NT2/D1 (cell line): ENCODE measurements at regions not wholly inside any gene's neighbourhood (a gene's known extent, or its start where the extent isn't known, plus 50 kb on each side); places are given as distances from the start of the nearest gene placed in this dataset.

Experiments used
- YY1 ChIP-seq: IDR thresholded peaks from 2 replicates; pipeline ENCODE4 v1.6.1; 2011; ENCODE audit not compliant: insufficient read length, insufficient read depth
- ZNF274 ChIP-seq: IDR thresholded peaks from 2 replicates; pipeline ENCODE4 v1.6.1; 2011; ENCODE audit warnings: mild to moderate bottlenecking, low read depth, low read length

DNA sequence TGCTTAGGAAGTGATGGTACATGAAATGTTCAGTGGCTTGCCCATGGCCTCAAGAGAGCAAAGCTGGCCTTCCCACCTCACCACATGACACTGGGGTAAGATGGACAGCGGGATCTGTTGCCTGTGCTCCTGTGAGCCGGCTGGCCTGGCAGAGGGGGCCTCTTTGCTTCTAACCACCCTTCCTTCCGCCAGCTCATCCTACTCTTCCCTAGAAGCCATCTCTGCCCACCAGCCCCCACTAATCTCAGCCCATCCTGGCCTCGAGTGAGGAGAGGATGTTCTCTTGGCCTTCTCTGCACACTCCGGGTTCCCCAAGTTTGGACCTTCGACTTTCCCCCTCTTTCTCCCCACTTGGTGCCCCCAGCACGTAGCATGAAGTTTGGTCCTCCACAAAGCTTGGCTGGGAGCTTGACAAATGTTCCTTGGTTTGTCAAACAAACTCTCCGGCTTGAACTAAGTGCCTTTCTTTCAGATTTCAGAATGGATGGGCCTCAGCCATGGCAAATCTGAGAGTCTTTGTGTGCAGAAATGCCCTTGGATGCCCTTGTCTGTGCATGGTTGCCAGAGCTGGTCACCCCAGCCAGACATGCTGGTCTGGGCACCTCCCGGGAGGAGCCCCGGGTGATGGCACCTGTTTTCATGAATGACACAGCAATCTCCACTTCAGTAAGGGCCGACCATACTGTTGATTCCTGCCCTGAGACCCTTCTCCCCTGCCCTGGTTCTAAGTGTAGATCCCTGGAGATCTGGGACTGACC, 145.5 kb downstream of the URI1 start:
- no peak for TF ChIP-seq YY1
- no peak for TF ChIP-seq ZNF274
